ENCODE measurements at regions not wholly inside any gene's neighbourhood (a gene's known extent, or its start where the extent isn't known, plus 50 kb on each side); places are given as distances from the start of the nearest gene placed in this dataset.

DNA sequence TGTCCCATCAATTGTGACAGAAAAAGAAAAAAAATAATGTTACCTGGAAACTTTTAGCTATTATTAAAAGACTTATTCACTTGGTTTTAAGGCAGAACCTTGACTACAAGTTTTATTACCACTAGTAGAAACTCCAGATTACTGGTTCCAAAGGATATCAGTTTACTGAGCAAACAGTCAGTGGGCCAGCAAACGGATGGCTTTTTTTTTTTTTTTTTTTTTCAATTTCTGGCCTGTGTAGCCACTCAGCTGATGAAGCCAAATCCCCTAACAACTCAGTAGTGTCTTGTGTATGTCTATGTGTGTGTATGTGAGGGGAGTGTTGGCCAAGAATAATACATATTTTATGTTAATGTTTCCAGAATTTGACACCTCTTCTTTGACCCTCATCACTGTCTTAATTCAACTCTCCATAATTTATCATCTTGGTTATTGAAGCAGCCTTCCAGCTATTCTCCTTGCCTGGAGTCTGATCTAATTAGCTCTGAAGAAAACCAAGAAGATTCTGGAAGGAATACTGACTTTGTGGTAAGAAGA lies 724.9 kb downstream of the NSUN3 start:
- H3K4me1 Mint-ChIP-seq (ENCODE audit: low read depth, unreplicated experiment) = no peaks in the 10 kb centered on the region
- H3K36me3 Mint-ChIP-seq (ENCODE audit: insufficient read depth, unreplicated experiment) = no peaks in the 10 kb centered on the region
- no peaks in the 10 kb centered on the region for H3K9me3 Mint-ChIP-seq (ENCODE audit: unreplicated experiment)
- ChIA-PET CTCF (interaction anchor here (0.6 to 0.7 kb wide), 2 partner anchors 155 to 264 kb away, joined by 4 to 5 read pairs; no protein-coding TSS in a partner anchor), POLR2A (no interaction called here)
- BruUV-seq (replicated peaks) = no TSS peak
- H3K9me3 ChIP-seq = no peaks in the 10 kb centered on the region
- H3K4me3 Mint-ChIP-seq (ENCODE audit: unreplicated experiment) = no peak overlapping the region
- H3K27me3 ChIP-seq (replicated peaks; ENCODE audit: control insufficient read depth, insufficient read depth, low read length) = no peaks in the 10 kb centered on the region
- no peaks in the 10 kb centered on the region for H3K36me3 ChIP-seq (ENCODE audit: control insufficient read depth, insufficient read depth, low read length)
- no peak overlapping the region for H3K4me3 ChIP-seq (ENCODE audit: low read depth, low read length)
- no peaks in the 10 kb centered on the region for H3K27me3 Mint-ChIP-seq (ENCODE audit: insufficient read depth, unreplicated experiment)
- no peaks in the 10 kb centered on the region; the same call in 1 of the 2 replicates for H3K4me1 ChIP-seq
- H3K27ac Mint-ChIP-seq (ENCODE audit: unreplicated experiment) = no peak overlapping the region
- no peak for DNase-seq
- intact Hi-C loops (cut with micrococcal nuclease; ENCODE audit: unreplicated experiment) = loop anchor here (10.0 kb wide), 1 partner anchor 263 kb away; no protein-coding TSS in a partner anchor
- TF ChIP-seq, protein P1, sequence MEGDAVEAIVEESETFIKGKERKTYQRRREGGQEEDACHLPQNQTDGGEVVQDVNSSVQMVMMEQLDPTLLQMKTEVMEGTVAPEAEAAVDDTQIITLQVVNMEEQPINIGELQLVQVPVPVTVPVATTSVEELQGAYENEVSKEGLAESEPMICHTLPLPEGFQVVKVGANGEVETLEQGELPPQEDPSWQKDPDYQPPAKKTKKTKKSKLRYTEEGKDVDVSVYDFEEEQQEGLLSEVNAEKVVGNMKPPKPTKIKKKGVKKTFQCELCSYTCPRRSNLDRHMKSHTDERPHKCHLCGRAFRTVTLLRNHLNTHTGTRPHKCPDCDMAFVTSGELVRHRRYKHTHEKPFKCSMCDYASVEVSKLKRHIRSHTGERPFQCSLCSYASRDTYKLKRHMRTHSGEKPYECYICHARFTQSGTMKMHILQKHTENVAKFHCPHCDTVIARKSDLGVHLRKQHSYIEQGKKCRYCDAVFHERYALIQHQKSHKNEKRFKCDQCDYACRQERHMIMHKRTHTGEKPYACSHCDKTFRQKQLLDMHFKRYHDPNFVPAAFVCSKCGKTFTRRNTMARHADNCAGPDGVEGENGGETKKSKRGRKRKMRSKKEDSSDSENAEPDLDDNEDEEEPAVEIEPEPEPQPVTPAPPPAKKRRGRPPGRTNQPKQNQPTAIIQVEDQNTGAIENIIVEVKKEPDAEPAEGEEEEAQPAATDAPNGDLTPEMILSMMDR (IDR thresholded peaks at IDR 0.05; ENCODE audit: insufficient read depth in 1 of 2, low read depth in 1 of 2, low read length in 1 of 2, severe bottlenecking in 1 of 2, unreplicated experiment in 1 of 2) = no peak

DNA sequence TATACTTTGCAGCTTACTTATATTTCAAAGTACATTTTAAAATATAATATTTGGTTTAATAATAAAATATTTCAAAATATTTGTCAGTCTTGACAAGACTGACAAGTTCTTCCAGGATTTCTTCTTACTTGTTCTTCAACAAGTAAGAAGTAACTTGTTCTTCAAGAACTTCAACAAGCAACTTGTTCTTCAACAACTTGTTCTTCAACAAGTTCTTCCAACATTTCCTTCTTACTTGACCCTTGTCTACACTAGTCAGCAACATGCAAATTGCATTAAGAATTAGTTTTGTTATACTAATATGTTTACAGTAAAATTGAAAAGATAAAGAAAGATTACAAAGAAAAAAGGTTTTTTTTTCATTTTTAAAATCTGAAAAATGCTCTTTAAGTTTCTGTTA lies 731.7 kb downstream of the NSUN3 start:
- BruUV-seq (replicated peaks) = no TSS peak
- no peaks in the 10 kb centered on the region for H3K4me1 ChIP-seq
- no peaks in the 10 kb centered on the region for H3K4me1 Mint-ChIP-seq (ENCODE audit: low read depth, unreplicated experiment)
- H3K36me3 Mint-ChIP-seq (ENCODE audit: insufficient read depth, unreplicated experiment) = no peaks in the 10 kb centered on the region
- no peak overlapping the region for H3K27ac Mint-ChIP-seq (ENCODE audit: unreplicated experiment)
- no peak overlapping the region for H3K4me3 ChIP-seq (ENCODE audit: low read depth, low read length)
- DNase-seq = no peak
- CTCF ChIA-PET = no interaction called here
- no peak overlapping the region for H3K4me3 Mint-ChIP-seq (ENCODE audit: unreplicated experiment)
- H3K27me3 Mint-ChIP-seq (ENCODE audit: insufficient read depth, unreplicated experiment) = no peaks in the 10 kb centered on the region
- no peaks in the 10 kb centered on the region for H3K9me3 ChIP-seq
- POLR2A ChIA-PET = no interaction called here
- H3K36me3 ChIP-seq (ENCODE audit: control insufficient read depth, insufficient read depth, low read length) = no peaks in the 10 kb centered on the region
- intact Hi-C loops (cut with micrococcal nuclease; ENCODE audit: unreplicated experiment) = no loop called here
- H3K27me3 ChIP-seq (replicated peaks; ENCODE audit: control insufficient read depth, insufficient read depth, low read length) = no peaks in the 10 kb centered on the region
- TF ChIP-seq, protein P1 (IDR thresholded peaks at IDR 0.05; ENCODE audit: insufficient read depth in 1 of 2, low read depth in 1 of 2, low read length in 1 of 2, severe bottlenecking in 1 of 2, unreplicated experiment in 1 of 2) = no peak
- H3K9me3 Mint-ChIP-seq (ENCODE audit: unreplicated experiment) = no peaks in the 10 kb centered on the region

- Mint-ChIP-seq H3K4me1 (ENCODE audit: low read depth, unreplicated experiment) (no peaks in the 10 kb centered on the region), H3K27ac (ENCODE audit: unreplicated experiment) (no peak overlapping the region), H3K9me3 (ENCODE audit: unreplicated experiment) (no peaks in the 10 kb centered on the region), H3K27me3 (ENCODE audit: insufficient read depth, unreplicated experiment) (no peaks in the 10 kb centered on the region), H3K36me3 (ENCODE audit: insufficient read depth, unreplicated experiment) (no peaks in the 10 kb centered on the region), H3K4me3 (ENCODE audit: unreplicated experiment) (no peak overlapping the region)
- Histone ChIP-seq H3K27me3 (replicated peaks; ENCODE audit: control insufficient read depth, insufficient read depth, low read length) (no peaks in the 10 kb centered on the region), H3K36me3 (ENCODE audit: control insufficient read depth, insufficient read depth, low read length) (no peaks in the 10 kb centered on the region), H3K9me3 (no peaks in the 10 kb centered on the region), H3K4me1 (no peaks in the 10 kb centered on the region), H3K4me3 (ENCODE audit: low read depth, low read length) (no peak overlapping the region)
- no peak for DNase-seq
- POLR2A ChIA-PET = no interaction called here
- CTCF ChIA-PET = no interaction called here
- TF ChIP-seq, protein P1 (IDR thresholded peaks at IDR 0.05; ENCODE audit: insufficient read depth in 1 of 2, low read depth in 1 of 2, low read length in 1 of 2, severe bottlenecking in 1 of 2, unreplicated experiment in 1 of 2) = no peak
- BruUV-seq (replicated peaks) = no TSS peak
- intact Hi-C loops (cut with micrococcal nuclease; ENCODE audit: unreplicated experiment) = no loop called here
Observed at GRCh38 chr3:94799420-94800060, 736.7 kb downstream of the NSUN3 start.

Data from Caco-2 (cell line).